A204.1 (cell line): ENCODE measurements at regions not wholly inside any gene's neighbourhood (a gene's known extent, or its start where the extent isn't known, plus 50 kb on each side); places are given as distances from the start of the nearest gene placed in this dataset.
"Not testable (repeated sequence)": the region's sequence is repeated elsewhere in the genome, so short reads cannot be mapped to it uniquely, and the experiment has no call there.

Experiments used
- FAIRE-seq: peaks from 2 replicates; lab custom pipeline; 2012; peaks lifted over from hg19 to GRCh38; lab: Jason Lieb, UNC

DNA sequence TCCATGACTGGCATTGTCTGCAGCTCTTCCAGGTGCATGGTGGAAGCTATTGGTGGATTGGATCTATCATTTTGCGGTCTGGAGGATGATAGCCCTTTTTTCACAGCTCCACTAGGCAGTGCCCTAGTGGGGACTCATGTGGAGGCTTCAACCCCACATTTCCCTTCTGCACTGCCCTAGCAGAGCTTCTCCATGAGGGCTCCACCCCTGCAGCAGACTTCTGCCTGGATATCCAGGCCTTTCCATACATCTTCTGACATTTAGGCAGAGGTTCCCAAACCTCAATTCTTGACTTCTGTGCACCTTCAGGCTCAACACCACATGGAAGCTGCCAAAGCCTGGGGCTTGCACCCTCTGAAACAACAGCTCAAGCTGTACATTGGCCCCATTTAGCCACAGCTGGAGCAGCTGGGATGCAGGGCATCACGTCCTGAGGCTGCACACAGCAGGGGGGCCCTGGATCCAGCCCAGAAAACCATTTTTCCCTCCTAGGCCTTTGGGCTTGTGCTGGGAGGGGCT is 800.2 kb upstream of the MIR17HG start:
- FAIRE-seq: no peak

DNA sequence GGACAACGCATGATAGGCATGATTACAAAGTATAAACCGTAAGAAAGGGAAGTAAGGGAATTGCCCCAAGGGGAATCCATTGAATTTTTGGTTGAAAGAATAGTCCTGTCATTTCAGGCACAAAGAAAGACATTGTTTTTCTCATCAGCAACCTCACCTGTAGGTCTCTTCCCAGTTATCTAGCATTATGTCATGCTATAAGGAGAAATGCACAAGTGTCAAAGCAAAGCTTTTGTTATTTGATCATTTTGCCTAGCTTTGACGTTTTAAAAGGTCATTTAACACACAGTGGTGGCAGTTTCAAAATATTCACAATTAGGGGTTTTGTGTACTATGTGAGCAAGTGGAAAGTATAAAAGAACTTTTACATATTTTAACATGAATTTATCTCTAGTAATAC is 796.2 kb upstream of the MIR17HG start:
- FAIRE-seq: no peak

DNA sequence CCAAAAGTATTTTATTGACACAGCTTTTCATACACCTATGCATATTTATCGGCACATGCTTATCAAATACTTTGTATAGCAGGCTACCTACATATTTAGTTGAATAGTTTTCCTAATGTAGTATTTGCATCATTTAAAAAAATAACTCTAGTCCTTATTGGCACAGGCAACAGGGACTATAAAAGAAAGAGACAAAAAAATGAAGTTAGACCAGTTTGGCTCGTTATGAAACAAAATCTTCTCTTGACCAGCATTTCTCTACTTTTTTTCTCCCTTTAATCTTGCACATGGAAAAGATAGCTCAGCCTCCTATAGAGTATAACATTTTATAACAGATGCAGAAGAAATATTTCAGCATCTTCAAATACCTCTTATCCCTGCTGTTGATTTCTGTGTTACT is 794.8 kb upstream of the MIR17HG start:
- no peak for FAIRE-seq

DNA sequence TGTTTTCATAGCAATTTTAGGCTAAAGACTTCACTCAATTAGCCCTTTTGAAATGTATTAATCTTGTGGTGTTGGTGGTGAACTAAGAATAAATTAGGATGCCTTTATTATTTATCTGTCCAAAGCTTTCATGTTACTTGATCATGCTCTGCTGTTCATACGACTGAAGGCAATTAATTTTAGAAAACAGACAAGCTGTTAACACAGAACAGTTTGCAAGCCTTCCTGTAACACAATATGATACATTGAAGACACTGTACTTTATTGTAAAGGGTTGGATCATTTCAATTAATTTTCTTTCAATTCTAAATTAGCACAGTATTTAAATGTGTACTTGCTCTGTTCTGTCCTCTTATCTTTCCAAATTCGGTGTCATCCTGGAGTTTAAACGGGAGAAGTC is 794.3 kb upstream of the MIR17HG start:
- no peak for FAIRE-seq

DNA sequence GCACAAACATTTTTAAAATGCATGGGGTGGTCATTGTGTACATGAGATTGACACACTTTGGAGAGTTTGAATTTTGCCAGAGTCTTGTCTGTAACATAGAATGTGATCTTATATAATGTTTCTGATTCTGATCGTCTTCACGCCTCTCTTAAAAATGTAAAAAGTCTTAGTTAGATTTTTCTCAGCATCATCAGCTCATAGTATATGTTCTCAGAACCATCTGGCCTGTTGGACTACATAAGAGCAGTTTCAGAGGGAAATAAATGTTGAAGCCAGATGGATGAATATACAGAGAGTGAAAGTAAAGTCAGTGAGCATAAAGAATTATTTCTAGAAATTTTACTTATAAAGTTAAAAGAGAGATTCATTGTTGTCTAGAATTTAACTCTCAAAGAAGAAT is 789.9 kb upstream of the MIR17HG start:
- FAIRE-seq: no peak

DNA sequence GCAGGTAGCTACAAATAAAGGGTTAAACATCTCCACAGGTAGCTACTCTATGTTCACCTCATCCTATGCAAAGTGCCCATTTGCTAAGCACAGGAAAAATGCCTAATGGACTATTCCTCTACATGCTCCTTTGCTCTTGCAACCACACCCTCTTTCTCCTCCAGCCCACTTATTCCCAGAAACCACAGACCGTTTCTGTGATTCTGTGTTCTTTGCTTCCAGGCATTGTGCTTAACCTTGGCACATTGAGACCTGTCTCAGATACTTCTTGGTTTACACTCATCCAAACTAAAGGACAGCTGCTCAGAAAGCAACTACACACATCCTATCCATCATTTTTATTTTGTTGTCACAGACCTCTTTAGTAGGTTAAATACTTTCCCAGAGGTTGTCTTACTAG is 785.0 kb upstream of the MIR17HG start:
- no peak for FAIRE-seq

DNA sequence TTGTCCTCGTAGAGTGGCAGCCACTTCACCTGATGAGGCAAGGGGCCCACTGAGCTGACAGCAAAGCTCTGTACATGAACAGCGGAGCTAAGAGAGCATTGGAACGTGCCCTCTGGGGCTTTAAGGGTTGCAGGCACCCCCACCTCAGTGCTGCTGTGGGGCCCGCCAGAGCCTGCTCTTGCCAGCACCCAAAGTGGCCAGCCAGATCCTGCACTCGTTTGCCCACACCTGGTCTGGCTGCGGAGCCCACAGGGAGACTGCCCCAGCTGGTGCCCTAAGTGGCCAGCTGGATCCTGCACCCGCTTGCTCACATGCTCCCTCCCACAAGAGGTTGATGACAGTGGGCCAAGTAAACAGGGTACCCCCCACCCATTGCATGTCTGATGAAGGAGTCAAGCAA is 783.4 kb upstream of the MIR17HG start:
- no peak for FAIRE-seq

DNA sequence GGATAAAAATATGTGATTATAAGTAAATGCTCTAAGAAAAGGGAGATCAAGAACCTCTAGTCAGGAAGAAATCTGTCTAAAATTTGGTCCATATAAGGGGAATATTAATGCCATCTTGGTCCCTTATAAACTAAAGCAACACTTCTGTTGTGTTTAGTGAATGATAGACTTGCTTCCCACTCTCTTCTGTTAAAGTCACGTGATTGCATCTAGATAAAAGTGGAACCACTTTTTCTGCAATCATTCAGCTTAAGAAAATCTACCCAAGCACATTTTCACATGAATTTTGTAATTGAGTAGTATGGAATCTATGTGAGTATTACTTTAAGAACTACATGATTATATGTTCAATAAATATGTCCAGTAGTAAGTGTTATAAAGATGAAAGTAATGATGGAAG is 782.9 kb upstream of the MIR17HG start:
- no peak for FAIRE-seq

DNA sequence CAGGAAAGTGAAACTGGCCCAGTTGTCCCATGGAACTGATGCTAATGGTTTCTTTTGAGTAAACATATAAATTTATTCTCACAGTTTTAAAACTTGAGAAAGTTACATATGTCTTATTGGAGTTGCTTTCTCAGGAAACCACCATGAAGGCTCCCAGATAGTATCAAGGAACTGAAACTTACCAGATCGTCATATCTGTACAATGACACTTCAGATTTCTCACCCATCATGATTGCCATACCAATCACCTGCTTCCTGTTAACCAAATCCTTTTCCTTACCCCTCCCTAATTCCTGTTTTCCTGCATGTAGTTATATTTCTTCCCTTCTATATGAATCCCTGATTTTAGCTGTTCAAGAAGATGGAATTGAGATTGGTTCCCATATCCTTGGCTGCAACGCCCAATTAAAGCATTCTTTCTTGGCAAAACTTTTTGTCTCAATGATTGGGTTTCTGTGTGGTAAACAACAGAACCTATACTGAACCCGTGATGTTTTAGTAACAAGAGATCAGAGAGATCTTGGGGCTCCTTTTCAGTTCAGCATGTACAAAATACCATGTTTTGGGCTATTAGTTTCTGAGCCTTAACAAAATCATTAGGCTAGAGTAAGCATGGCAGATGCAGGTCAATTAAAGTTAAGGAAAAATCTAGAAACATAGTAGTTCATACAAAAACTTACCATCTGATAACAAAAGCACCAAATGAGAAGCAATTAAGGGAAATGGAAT is 781.3 kb upstream of the MIR17HG start:
- FAIRE-seq: no peak

DNA sequence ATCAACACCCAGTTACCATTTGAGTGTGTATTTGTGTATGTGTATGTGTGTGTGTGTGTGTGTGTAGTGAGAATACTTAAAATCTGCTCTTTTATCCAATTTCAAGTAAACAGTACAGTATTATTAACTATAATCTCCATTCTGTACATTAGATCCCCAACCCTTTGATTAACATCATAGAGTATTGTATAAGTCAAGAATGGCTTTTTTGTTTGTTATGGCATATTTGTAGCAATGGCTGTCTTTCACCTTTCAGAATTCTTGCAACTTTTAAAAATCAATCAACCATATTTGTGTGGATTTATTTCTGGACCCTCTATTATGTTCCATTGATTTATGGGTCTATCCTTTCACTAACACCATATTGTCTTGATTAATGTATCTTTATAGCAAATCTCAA is 779.3 kb upstream of the MIR17HG start:
- no peak for FAIRE-seq

DNA sequence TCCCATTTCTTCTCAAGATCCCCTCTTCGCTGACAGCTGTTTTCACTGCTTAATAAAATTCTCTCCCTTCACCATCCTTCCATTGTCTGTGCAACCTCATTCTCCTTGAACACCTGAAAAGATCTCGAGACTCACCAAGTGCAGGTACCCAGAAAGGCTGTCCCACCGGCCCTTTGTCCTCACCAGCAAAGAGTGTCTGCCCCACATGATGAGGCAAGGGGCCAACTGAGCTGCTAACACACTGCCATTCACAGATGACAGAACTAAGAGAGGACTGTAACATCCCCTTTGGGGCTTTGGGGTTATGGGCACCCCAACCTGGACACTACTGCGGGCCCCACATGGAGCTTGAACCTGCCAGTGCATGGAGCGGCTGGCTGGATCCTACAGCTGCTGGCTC is 771.4 kb upstream of the MIR17HG start:
- no peak for FAIRE-seq

DNA sequence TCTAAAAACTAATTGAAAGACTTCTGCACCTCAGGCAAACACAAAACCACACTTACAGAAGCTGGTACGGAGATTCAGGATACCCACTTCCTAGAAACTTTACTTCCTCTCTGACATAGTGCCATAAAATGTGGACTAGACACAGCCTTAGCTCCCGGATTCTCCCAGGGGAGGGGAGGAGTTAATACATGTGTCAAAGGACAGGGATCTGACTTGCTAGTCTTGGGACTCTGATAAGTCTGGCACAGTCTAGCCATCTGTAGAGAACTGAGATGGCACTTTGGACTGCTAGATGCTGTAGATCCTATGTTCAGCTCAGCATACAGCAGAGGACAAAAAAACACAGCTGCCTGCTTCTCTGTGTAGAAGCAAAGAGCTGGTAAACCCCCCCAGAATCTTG is 769.8 kb upstream of the MIR17HG start:
- no peak for FAIRE-seq

DNA sequence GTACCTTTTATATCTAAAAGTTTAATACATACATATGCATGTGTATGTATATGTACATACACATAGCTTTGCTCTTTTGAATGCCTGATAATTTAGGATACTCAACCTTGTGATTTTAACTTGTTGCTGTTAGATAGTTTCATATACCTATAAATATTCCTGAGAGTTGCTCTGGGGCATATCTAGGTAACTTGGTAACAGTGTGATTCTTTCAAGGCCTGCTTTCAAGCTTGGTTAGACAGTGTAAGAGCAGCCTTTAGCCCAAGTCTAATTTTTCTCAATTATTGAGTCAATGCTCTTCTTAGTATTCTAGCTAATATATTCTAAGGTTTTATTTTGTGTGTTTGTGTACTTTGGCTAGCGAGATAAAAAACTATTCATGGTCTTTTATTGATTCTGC is 762.1 kb upstream of the MIR17HG start:
- FAIRE-seq: no peak

DNA sequence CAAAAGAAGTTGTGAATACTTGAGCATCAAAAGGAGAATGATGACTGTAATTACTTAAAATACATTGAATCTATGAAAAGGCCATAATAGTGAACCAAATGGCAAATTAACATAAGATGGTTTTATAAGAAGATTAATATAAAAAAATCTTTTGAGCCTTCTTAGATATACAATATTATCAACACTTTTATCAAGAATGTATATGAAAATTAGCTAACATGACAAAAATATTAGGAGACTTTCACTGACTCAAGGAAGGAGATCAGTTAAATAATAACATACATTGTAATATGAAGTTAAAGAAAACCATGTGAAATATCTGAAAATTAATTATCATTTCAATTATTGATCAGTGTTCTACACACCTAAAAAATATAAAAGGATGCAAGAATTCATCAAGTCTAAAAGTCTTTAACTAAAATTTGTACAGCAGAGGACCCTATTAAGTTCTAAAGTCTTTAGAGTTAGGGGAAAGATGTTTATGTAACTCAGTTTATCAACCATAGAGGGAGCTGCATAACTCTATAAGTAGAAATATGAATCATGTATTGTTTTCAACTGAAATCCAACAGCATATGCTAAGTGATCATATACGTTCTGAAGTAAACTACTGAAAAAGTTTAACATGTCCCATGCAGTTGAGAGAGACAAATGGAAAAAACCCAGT is 756.1 kb upstream of the MIR17HG start:
- peak; percentile 6 for FAIRE-seq

DNA sequence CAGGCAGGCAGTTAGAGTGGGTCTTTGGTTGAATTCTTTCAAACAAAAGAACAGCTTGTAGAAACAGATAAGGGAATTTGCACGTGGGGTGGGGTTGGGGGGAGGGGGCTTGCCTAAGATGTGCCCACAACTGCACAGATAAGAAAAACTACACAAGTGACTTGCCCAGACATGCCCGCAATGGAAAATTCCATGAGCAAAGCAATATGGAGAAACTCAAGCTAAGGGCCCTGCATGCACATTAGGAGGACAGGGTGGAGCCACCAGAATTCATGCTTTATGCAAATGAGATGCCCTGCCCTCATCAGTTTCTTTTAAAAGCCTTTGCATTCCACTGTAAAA is 755.6 kb upstream of the MIR17HG start:
- no peak for FAIRE-seq

DNA sequence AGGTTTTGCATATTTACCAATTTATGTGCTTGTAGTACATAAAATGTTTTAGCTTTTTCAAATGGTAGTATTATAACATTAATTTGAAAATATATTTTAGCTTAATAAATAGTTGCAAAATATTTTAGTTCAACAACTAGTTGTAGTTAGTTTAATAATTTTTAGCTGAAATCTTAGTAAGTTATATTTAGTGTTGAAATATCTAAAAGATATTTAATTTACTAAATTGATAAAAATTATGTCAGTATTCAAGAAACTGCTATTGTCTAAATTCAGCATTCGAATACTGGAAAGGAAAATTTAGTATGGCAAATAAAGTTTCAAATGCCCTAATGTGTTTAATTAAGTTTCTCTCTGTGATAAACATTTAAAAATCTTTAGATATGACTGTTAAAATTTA is 754.5 kb upstream of the MIR17HG start:
- FAIRE-seq: peak; percentile 92

DNA sequence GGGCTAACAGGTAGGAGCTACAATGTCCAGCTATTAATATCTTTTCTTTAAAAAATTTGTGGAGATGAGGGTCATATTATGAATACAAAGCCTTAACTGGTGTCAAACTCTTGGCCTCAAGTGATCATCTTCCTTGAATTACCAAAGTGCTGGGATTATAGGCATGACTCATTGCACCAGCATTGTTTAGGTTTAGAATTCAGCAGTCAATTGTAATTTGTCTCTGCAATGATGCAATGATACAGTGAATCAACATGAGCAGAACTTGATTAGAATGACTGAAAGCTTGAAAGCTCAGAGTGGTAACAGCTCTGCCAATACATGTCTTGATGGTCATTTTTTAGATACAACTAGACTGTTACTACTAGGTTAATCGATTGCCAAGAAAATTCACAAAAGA is 752.8 kb upstream of the MIR17HG start:
- FAIRE-seq: no peak

DNA sequence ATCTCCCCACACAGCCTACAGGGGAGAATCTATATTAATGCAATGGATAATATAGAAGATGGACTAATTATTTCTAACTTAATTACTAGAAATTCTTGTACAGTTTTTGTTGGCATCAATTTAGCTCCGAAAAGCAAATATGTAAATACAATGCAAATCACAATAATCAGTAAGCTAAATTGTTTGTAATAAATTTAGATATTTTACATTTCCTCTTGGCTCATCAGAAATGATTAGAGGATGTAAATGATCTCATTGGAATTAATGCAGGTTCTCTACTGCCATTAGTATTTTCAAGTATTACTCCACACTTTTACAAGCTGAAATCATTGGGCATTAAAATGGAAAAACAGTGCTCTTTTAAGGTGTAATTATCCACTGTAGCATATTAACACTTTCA is 741.8 kb upstream of the MIR17HG start:
- FAIRE-seq: no peak

DNA sequence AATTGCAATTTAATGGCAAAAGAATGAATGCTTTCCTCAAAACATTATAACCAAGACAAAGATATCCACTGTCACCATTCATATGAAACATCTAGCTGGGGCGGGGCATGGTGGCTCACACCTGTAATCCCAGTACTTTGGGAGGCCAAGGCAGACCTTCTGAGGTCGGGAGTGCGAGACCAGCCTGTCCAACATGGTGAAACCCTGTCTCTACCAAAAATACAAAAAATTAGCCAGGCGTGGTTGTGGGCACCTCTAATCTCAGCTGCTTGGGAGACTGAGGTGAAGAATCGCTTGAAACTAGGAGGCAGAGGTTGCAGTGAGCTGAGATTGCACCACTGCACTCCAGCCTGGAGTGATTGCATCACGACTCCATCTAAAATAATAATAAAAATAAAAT is 740.6 kb upstream of the MIR17HG start:
- not testable (repeated sequence) for FAIRE-seq

DNA sequence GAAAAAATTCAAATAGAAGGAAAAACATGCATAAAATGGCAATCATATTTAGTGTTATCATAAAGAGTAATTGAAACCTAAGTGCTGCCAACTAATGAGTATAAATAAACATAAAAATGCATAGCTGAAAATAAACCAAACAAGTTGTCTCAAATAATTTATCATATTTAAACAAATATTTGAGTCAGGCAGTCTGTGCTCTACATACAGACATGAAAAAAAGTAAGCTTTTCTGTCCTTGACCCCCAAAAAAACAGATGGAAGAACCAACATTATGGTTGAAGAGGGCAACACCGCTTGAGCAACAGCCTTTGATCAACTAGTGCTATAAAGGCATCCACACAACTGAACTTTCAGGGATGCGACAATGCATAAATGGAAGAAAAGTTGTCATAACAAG is 735.1 kb upstream of the MIR17HG start:
- no peak for FAIRE-seq

DNA sequence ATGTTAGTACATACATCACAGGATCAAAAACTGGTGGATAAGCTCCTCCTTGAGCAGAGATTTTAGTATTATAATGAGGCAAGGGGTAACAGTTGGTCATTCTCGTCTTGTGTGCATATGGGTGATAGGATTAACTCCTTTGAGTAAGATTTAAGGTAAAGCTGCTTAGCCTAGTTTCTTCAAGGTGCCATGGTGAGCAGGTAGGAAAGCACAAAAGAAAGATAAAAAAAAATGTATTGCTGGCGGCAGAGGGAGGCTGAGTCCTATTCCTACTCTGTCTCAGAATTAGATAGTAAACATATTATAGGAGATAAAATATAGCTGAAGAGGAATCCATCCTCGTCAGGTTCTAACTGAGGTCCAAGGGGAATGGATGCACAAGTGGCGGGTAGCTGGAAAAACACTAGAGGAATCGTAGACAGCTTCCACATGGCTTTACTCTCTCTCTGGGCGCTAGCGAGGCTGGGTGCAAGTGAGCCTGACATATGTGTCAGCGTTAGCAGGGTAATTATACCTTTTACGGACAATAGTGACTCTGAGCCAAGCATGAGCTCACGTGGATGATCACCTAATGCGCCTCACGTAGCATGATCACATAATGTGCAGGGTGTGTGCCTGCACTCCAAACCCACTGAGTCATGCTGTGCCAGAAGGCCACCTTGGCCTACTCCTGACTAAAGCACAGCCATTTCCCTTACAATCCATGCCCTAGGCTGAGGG is 734.3 kb upstream of the MIR17HG start:
- FAIRE-seq: no peak

DNA sequence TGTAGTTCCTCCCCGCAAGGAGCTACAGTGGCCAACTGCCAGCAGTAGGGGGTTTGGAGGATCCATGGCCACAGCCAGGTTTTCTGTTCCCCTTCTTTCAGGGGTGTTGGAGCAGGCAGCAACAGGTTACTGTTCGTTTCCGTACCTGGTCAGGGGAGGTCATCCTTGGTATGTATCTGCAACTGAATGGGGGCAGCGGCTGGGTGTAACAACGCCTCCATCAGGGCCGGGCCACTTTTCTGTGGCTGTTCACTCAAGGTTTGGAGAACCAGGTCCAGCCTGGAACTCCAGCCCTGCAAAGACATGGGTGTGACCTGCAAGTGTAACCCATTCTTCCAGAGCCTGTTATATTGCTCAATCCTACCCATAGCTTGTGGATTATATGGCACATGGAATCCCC is 732.3 kb upstream of the MIR17HG start:
- no peak for FAIRE-seq

DNA sequence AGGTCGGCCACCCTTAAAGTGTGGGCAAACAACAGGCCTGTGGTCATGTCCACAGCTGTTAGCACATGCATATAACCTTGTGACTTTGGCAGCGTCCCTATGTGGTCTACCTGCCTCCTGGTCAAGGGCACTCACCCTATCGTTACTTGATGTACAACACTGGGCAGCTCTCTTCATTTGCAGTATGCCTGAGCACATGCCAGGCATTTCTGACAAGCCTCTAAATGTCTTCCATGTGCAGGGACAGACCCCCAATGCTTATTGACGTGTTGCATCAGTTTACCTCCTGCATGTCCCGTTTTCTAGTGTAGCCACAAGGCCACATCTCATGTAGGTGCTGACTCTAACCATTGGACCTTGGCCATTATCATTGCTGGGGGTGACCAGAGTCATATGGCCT is 731.7 kb upstream of the MIR17HG start:
- no peak for FAIRE-seq

DNA sequence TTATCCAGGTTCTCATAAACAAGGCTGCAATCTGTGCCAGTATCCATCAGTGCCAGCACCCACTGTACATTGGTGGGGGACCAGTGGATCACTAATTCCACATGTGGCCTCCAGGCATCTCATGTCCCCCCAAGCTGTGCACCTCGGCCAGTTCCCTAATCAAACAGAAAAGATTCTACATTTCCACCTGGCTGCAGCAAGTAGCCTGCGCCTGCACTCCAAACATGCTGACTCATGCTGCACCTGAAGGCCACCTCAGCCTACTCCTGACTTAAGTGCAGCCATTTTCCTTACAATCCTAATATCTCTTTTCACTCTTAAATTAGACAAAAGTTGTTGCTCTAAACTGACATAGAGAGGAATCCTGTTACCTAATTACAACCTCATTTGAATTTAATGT is 729.4 kb upstream of the MIR17HG start:
- no peak for FAIRE-seq
